Gastroesophageal sphincter (tissue), 4 donors: ENCODE measurements at regions not wholly inside any gene's neighbourhood (a gene's known extent, or its start where the extent isn't known, plus 50 kb on each side); places are given as distances from the start of the nearest gene placed in this dataset.
A peak's percentile ranks its signal among the peaks of the same experiment; 100 is the strongest.

Source experiments
- ATAC-seq: fragments of 150-250 bp; one replicate; pipeline ENCODE4 v1.9.1; 2016; ENCODE audit warnings: mild to moderate bottlenecking, moderate library complexity
- H3K27ac ChIP-seq, 4 donors: fragments of 200-600 bp; sonication (generic) in 3 of 4; 1 replicate in 3 of 4; 2 replicates in 1 of 4; pipeline ENCODE4 v1.5.1; 2016 to 2019
- H3K27me3 ChIP-seq: fragments of 200-600 bp; sonication (generic); one replicate; pipeline ENCODE4 v1.5.1; 2019
- H3K36me3 ChIP-seq, 2 donors: fragments of 200-600 bp; sonication (generic); one replicate each; pipeline ENCODE4 v1.5.1; 2019; ENCODE audit warnings: control low read depth in 1 of 2
- H3K4me1 ChIP-seq, 3 donors: fragments of 200-600 bp; sonication (generic); 1 replicate in 2 of 3; 2 replicates in 1 of 3; pipeline ENCODE4 v1.5.1; 2016 to 2019; ENCODE audit warnings: control low read depth in 2 of 3
- H3K4me3 ChIP-seq, 2 donors: fragments of 200-600 bp; sonication (generic); one replicate each; pipeline ENCODE4 v1.5.1; 2019; ENCODE audit warnings: mild to moderate bottlenecking in 1 of 2, moderate library complexity in 1 of 2
- H3K9me3 ChIP-seq, 3 donors: fragments of 200-600 bp; sonication (generic); one replicate each; pipeline ENCODE4 v1.5.1; 2017 to 2019; ENCODE audit warnings: control low read depth in 2 of 3
- EP300 ChIP-seq: sonication (generic); formaldehyde crosslinking; IDR thresholded peaks from one replicate; pipeline ENCODE4 v1.6.1; 2017; ENCODE audit warnings: antibody characterized with exemption, mild to moderate bottlenecking
- POLR2A ChIP-seq, 2 donors: fragments of 450-650 bp; IDR thresholded peaks; one replicate each; pipeline ENCODE4 v1.6.1; 2017; ENCODE audit warnings: antibody characterized with exemption in 2 of 2, mild to moderate bottlenecking in 2 of 2, moderate library complexity in 1 of 2
- POLR2AphosphoS5 ChIP-seq: sonication (generic); formaldehyde crosslinking; IDR thresholded peaks from one replicate; pipeline ENCODE4 v1.6.1; 2017; ENCODE audit warnings: antibody characterized with exemption
- WGBS, 2 donors: methylation state at CpG; one replicate each; pipeline ENCODE4 v1.1.5; 2018; ENCODE audit warnings: low coverage in 1 of 2; 5-methylcytosine and 5-hydroxymethylcytosine counted together
- TF ChIP-seq, protein P1 (sequence below), 4 experiments: fragments of 200-600 bp in 2 of 4; fragments of 450-650 bp in 2 of 4; sonication (generic) in 1 of 4; IDR thresholded peaks; one replicate each; pipeline ENCODE4 v1.5.1; 2017 to 2019; ENCODE audit warnings: antibody characterized with exemption in 4 of 4, mild to moderate bottlenecking in 2 of 4, moderate library complexity in 2 of 4

DNA sequence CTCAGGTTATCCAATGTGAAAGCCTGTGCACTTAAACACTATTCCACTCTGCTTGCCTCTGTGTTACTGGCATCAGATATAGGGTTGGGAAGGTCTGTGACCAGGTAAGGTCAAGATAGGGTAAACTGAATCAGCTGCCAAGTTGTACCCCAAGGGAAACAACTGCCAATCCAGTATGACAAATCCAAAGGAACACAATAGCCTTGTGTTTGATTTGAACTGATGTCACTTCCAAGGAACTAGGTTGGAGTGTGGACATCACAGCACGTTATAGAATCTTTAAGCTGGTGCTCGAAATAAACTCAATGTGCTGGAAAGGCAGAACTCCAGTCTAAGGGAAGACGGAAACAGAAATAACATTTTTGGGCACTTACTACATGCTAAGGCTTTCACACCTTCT is 223.4 kb upstream of the BTG1 start:
- TF ChIP-seq, protein P1, sequence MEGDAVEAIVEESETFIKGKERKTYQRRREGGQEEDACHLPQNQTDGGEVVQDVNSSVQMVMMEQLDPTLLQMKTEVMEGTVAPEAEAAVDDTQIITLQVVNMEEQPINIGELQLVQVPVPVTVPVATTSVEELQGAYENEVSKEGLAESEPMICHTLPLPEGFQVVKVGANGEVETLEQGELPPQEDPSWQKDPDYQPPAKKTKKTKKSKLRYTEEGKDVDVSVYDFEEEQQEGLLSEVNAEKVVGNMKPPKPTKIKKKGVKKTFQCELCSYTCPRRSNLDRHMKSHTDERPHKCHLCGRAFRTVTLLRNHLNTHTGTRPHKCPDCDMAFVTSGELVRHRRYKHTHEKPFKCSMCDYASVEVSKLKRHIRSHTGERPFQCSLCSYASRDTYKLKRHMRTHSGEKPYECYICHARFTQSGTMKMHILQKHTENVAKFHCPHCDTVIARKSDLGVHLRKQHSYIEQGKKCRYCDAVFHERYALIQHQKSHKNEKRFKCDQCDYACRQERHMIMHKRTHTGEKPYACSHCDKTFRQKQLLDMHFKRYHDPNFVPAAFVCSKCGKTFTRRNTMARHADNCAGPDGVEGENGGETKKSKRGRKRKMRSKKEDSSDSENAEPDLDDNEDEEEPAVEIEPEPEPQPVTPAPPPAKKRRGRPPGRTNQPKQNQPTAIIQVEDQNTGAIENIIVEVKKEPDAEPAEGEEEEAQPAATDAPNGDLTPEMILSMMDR (IDR thresholded peaks at IDR 0.05) = no peak
- TF ChIP-seq EP300 = no peak
- no peak for TF ChIP-seq POLR2AphosphoS5
- TF ChIP-seq POLR2A (IDR thresholded peaks at IDR 0.05) = no peak
- Histone ChIP-seq H3K4me1 (no peaks in the 10 kb centered on the region), H3K9me3 (no peaks in the 10 kb centered on the region), H3K27me3 (no peaks in the 10 kb centered on the region), H3K36me3 (no peaks in the 10 kb centered on the region), H3K4me3 (no peak overlapping the region), H3K27ac (no peak overlapping the region)
- WGBS, 2 donors = 94 to 96% methylated on average over 2 to 3 of the region's 3 CpGs
- ATAC-seq = no peak

DNA sequence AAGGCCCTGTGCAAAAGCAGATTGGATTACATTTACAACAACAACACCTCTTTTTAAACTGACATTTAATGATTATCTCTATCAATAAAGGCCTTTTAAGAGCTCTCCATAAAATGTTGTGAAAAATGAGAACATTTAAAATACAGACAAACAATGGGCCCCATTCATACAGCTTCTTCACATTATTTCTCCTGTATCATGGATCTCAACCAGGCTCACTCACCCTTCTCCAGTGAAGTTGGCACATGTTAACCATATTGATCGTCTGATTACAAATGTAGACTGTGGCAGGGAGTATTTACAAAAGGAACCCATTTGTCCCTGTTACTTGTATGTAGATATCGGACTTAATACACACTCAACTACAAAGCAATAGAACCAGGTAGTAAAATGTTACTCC is 220.2 kb upstream of the BTG1 start:
- Histone ChIP-seq H3K9me3 (no peaks in the 10 kb centered on the region), H3K4me1 (no peaks in the 10 kb centered on the region), H3K4me3 (no peak overlapping the region), H3K36me3 (no peaks in the 10 kb centered on the region), H3K27me3 (no peaks in the 10 kb centered on the region), H3K27ac (no peak overlapping the region)
- ATAC-seq = no peak
- WGBS, 2 donors = 92 to 93% methylated on average over 2 of the region's 2 CpGs
- TF ChIP-seq EP300 = no peak
- TF ChIP-seq POLR2A (IDR thresholded peaks at IDR 0.05) = no peak
- TF ChIP-seq, protein P1 (IDR thresholded peaks at IDR 0.05) = no peak
- no peak for TF ChIP-seq POLR2AphosphoS5

GRCh38 chr12:92365333-92365732 is 219.7 kb upstream of the BTG1 start:
- no peak overlapping the region for H3K27ac ChIP-seq

GRCh38 chr12:92363295-92364146 is 217.9 kb upstream of the BTG1 start:
- no peaks in the 10 kb centered on the region for H3K4me1 ChIP-seq
- H3K27ac ChIP-seq = peak overlapping the region in 3 of 4 donors; percentile 12 to 41 (median 35)
- TF ChIP-seq EP300 (no peak), POLR2AphosphoS5 (no peak), POLR2A (IDR thresholded peaks at IDR 0.05) (no peak)
- TF ChIP-seq, protein P1 (IDR thresholded peaks at IDR 0.05) = no peak
- H3K27me3 ChIP-seq = no peaks in the 10 kb centered on the region
- H3K36me3 ChIP-seq = no peaks in the 10 kb centered on the region
- ATAC-seq = peak; percentile 55
- H3K4me3 ChIP-seq = peak overlapping the region in 1 of 2 donors; percentile 23
- H3K9me3 ChIP-seq = no peaks in the 10 kb centered on the region
- 38 to 47% methylated on average over 3 to 11 of the region's 11 CpGs for WGBS, 2 donors

More at GRCh38 chr12:92365333-92365732, 219.7 kb upstream of the BTG1 start:
- Histone ChIP-seq H3K9me3 (no peaks in the 10 kb centered on the region), H3K4me1 (no peaks in the 10 kb centered on the region), H3K4me3 (no peak overlapping the region), H3K27me3 (no peaks in the 10 kb centered on the region), H3K36me3 (no peaks in the 10 kb centered on the region)
- no peak for TF ChIP-seq POLR2AphosphoS5
- no peak for TF ChIP-seq POLR2A (IDR thresholded peaks at IDR 0.05)
- TF ChIP-seq, protein P1 (IDR thresholded peaks at IDR 0.05) = no peak
- no peak for TF ChIP-seq EP300
- ATAC-seq = no peak
- 95 to 100% methylated on average over 1 of the region's 1 CpG for WGBS, 2 donors

DNA sequence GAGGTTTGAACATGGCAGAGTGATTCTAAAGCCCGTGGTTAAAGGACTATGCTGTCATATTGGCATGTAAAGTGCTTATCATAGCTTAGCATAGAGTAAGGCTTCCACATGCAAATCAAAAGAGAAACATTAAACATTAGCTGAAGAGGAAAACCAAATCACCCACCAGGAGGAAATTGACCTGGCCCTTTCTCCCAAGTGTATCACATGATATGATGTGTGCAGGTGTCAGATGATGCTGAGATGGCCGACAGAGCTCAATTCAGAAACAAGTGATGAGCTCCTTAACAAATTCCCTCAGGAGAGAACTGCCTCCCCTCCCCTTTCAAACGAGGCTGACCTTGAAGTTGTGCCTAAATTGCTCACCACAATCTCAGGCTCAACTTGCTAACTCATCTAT is 217.1 kb upstream of the BTG1 start:
- Histone ChIP-seq H3K9me3 (no peaks in the 10 kb centered on the region), H3K27ac (no peak overlapping the region), H3K36me3 (no peaks in the 10 kb centered on the region), H3K4me3 (no peak overlapping the region), H3K4me1 (no peaks in the 10 kb centered on the region), H3K27me3 (no peaks in the 10 kb centered on the region)
- ATAC-seq = no peak
- TF ChIP-seq EP300 = no peak
- TF ChIP-seq, protein P1 (IDR thresholded peaks at IDR 0.05) = no peak
- 49 to 100% methylated on average over 1 to 3 of the region's 3 CpGs for WGBS, 2 donors
